HG03025 (cell line): ENCODE measurements at regions not wholly inside any gene's neighbourhood (a gene's known extent, or its start where the extent isn't known, plus 50 kb on each side); places are given as distances from the start of the nearest gene placed in this dataset.
"Not testable (repeated sequence)": the region's sequence is repeated elsewhere in the genome, so short reads cannot be mapped to it uniquely, and the experiment has no call there.

Source experiments
- ATAC-seq: cut with Tn5 transposase; IDR thresholded peaks from one replicate; pipeline ENCODE4 v1.9.1; 2021; ENCODE audit warnings: mild to moderate bottlenecking, moderate library complexity; ENCODE audit not compliant: unreplicated experiment, low FRiP score

DNA sequence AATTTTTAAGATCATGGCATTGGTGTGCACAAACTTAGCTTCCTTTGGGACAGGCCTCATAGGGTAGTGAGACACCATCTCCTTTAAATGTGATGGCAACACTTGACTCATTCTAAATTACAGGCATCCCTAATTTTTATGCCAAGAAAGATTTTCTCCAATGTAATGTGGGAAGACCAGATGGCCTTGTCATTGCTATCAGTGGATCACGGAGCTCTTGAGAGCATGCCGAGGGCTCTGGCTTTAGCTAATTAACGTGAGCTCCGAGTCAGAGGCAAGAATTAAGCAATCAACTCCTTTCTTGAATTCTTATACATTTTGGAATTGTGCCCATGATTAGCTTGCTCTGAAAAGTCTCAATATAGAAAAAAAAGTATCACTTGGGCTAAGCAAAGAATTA lies 215.8 kb downstream of the LRRC70 start:
- no peak for ATAC-seq

GRCh38 chr5:62791059-62791458 lies 212.4 kb downstream of the LRRC70 start:
- ATAC-seq = no peak

DNA sequence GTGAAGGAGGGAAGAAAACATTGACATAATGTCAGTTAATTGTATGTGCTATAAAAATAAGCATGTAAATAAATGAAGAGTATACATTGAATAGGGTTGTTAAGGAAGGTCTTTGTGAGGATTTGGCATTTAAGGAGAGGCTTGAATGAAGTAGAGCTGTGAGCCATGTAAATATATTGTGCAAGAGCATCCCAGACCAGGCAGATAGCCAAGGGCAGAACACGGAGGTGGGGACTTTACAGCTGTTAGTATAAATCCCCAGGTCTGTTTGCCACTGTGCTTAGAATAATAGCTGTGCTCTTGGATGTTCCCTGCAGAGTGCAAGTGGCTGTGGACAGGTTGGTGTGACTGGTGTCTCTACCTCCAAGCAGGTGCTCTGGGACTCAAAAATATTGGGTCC lies 211.7 kb downstream of the LRRC70 start:
- ATAC-seq = no peak

GRCh38 chr5:62786099-62786498 lies 207.5 kb downstream of the LRRC70 start:
- no peak for ATAC-seq

GRCh38 chr5:62785588-62785987 lies 207.0 kb downstream of the LRRC70 start:
- no peak for ATAC-seq

- peak; percentile 79 for ATAC-seq
Measured at GRCh38 chr5:62783374-62784057, 204.9 kb downstream of the LRRC70 start.

DNA sequence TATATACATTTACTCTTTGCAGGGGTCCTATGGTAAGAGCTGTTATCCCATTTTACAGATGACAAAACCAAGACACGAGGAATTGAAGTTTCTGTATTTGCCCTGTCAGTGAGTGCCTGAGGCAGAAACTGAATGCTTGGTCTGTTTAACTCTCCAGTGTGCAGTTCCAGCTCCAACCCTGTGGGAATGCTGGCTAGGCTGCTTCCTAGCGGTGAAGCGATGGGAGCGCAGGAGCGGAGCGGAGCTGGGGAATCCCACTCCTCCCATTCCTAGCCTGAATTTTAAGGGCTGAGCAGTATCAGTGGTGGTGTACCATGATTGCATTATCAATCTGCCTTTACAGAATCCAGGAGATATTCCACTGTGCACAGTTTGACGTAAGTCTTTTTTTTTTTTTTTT lies 202.3 kb downstream of the LRRC70 start:
- ATAC-seq = no peak

- ATAC-seq = no peak
Measured at GRCh38 chr5:62780230-62780629, 201.6 kb downstream of the LRRC70 start.

DNA sequence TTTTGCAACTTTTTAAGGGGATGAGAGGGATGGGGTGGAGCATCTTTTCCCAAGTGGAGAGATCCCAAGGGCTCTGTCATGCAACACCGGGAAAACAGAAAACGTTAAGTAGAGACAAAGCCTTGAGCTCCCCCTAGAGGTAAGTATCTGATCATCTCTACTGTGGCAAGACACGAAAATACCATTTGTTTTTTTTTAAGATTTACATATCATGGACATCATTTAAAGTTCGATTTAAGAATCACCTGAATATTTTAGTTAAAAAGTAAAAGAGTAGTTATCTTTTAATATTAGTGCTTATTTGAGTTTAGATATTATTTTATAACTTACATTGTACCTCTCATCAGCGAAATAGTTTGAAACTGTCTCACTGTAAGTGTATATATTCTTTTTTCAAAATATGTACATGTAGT lies 200.4 kb downstream of the LRRC70 start:
- no peak for ATAC-seq

DNA sequence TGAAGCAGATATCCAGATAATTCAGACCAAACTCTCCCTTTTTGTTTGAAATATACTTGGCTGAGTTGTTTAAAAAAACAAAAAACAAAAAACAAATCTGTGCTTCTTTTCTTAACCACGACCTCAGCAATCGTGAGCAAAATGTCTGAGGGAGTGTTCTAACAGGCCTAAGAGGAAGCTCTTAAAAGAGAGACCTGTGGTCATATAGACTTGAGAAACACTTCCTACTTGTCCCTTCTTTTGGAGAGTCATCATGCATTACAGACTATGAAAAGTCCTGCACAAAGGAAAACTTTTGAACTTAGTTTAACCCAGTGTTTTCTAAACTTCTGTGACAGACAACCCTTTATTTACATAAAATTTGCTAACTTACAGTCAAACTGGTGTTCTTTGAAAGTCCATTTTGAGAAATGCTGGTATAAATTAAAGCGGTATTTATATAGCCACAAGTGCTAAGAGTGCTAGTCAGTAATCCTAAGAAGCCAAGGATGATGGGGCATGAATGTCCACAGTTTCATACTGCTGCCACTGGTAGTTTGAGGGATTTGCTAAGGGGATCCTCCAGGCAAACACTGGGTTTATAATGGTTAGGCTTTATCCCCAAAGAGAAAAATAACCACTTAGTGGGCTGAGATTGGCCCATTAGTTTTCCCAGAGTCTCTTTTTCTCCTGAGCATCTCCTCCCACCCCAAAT lies 199.8 kb downstream of the LRRC70 start:
- no peak for ATAC-seq

- ATAC-seq = not testable (repeated sequence)
Measured at GRCh38 chr5:62777081-62777480, 198.5 kb downstream of the LRRC70 start.

- not testable (repeated sequence) for ATAC-seq
Measured at GRCh38 chr5:62776592-62776991, 198.0 kb downstream of the LRRC70 start.

GRCh38 chr5:62773460-62773859 lies 194.8 kb downstream of the LRRC70 start:
- no peak for ATAC-seq

GRCh38 chr5:62771341-62771740 lies 192.7 kb downstream of the LRRC70 start:
- no peak for ATAC-seq

- ATAC-seq = no peak
Measured at GRCh38 chr5:62767650-62768049, 189.0 kb downstream of the LRRC70 start.

DNA sequence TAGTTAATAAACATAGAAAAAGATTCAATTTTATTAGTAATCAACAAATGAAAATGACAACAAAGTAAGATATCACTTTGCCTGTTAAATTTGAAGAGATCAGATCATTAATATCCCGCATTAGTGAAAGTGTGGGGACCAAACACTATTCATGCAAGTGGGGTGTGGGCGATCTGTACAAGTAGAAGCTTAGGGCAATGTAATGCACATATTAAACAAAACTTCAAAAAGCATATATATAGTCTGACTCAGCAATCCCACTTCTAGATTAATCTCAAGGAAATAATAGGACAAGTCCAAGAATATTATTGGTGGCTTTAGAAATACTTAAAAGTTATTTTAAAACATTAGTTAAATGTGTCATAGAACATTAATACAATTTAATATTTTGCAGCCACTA lies 188.5 kb downstream of the LRRC70 start:
- no peak for ATAC-seq

DNA sequence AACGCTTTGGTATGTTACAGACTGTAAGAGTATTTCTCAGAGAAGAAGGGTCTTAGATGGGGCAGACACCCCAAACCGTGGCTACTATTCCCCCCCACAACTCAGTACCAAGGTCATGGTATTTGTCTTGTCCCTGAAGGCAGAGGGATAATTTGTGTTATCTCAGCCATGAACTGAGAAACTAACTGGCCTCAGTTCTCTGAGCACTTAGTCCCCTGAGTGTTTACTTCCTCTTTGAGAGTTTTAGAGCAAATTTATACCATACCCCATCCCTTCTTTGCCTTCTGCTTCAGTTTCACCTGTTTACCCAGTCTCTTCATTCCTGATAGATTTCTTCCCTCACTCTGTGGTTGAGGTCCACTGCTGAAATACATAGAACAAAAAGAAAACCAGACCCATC lies 183.9 kb downstream of the LRRC70 start:
- ATAC-seq = no peak

DNA sequence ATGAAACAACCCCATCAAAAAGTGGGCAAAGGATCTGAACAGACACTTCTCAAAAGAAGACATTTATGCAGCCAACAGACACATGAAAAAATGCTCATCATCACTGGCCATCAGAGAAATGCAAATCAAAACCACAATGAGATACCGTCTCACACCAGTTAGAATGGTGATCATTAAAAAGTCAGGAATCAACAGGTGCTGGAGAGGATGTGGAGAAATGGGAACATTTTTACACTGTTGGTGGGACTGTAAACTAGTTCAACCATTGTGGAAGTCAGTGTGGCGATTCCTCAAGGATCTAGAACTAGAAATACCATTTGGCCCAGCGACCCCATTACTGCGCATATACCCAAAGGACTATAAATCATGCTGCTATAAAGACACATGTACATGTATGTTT lies 179.1 kb downstream of the LRRC70 start:
- not testable (repeated sequence) for ATAC-seq

DNA sequence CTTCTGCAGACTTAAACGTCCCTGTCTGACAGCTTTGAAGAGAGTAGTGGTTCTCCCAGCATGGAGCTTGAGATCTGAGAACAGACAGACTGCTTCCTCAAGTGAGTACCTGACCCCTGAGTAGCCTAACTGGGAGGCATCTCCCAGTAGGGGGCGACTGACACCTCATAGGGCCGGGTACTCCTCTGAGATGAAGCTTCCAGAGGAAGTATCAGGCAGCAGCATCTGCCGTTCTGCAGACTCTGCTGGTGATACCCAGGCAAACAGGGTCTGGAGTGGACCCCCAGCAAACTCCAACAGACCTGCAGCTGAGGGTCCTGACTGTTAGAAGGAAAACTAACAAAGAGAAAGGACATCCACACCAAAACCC lies 174.4 kb downstream of the LRRC70 start:
- ATAC-seq = not testable (repeated sequence)

GRCh38 chr5:62752056-62752997 lies 173.7 kb downstream of the LRRC70 start:
- ATAC-seq = not testable (repeated sequence)

DNA sequence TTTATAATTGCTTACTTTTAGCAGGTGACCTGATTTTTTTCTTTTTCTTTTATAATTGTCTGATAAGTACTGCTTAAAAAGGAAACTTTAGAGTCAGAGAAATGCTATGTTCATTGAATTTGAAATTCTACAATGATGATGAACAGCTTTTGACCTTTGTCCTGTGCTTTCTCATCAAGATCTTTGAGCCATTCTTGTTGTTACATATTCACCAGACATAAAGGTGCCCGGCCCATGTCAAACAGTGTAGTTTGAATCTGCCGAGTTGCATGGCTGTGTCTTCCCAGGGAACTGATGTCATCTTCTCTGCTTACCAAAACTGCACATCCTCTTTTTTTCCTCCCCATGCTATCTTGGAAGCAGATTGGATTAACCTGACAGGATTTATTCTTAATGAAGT lies 163.6 kb downstream of the LRRC70 start:
- ATAC-seq = no peak
